GM21526 (cell line): ENCODE measurements at regions not wholly inside any gene's neighbourhood (a gene's known extent, or its start where the extent isn't known, plus 50 kb on each side); places are given as distances from the start of the nearest gene placed in this dataset.
"Not testable (repeated sequence)": the region's sequence is repeated elsewhere in the genome, so short reads cannot be mapped to it uniquely, and the experiment has no call there.

ENCODE experiments used
- ATAC-seq: cut with Tn5 transposase; IDR thresholded peaks from one replicate; pipeline ENCODE4 v1.9.1; 2021; ENCODE audit warnings: moderate library complexity; ENCODE audit not compliant: unreplicated experiment, low FRiP score

DNA sequence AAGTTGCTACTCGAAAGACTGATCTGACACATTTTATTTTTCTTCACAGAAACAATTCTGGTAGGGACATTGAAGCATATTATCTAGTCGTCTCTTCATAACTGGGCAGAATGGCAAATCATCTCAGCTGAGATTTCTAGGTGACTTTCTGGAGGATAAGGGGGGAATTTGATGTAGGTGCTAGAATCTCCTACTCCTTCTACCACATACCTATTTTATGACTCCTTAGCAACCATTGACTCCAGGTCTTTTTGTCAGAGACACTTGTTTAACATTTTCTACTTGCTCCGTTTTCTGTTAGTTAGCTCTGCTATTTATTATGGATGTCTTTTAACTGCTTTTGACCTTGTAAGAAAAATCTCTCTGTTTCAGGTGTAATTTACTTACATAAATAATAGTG is 380.9 kb upstream of the SEMA3C start:
- no peak for ATAC-seq

DNA sequence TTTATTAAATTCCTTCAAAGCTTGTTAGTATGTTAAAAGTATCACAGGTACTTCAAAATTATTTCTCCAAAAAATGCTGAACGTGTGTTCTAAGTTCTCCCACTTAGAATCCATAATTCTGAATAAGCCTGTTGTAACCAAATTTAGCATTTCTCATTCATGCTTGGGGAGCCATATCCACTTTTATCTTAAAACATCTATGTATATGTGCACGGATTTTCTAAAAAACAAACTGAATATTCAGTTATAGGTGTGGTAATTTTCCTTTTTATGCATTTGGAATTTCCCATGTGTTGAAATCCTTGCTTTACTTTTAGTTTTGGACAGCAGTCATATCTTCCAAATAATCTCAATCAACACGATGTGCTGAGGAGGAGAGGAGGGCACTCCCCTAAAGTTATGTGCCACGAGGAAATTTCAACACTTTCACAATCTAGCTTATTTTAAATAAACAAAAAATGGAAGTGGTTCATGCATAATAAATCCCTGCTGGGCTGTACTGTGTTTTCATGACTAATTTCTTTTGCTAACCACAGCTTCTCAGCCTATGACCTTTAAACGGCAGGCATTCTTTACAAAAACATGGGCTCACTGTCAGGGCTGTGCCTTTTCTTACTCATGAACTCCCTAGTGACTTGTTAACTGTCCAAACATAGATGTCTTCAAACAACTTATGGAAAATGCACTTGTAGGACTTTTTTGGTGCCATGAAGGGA is 380.3 kb upstream of the SEMA3C start:
- ATAC-seq = no peak

DNA sequence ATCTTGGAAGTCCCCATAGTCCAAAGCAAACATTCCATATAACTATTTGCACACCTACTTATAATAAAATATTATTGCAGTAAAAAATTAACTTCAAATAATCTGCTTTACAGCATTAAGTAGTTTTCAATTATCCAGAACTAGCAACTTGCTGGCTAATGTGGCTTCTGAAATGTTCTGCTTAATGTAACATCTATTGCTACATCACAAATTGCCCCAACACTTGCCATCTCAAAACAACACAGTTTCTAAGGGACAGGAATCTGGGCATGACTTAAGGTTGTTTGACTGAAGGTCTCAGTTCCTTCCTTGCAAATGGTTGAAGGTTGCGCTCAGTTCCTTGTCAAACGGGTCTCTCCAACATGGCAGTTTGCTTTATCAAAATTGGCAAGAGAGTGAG is 378.5 kb upstream of the SEMA3C start:
- ATAC-seq = no peak

DNA sequence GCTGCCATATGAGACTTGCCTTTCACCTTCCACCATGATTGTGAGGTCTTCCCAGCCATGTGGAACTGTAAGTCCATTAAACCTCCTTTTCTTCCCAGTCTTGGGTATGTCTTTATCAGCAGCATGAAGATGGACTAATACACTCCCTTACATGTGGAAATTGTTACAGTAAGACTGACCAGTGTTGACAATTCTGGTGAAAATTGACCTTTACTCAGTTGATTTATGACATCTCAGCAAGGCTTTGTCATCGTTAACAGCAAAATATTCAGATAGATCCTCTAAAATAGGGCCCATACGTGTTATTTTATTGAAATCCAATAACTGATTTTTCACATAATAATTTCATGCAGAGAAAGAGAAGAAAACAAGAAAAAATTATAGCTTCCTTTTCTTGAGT is 377.9 kb upstream of the SEMA3C start:
- ATAC-seq = no peak

DNA sequence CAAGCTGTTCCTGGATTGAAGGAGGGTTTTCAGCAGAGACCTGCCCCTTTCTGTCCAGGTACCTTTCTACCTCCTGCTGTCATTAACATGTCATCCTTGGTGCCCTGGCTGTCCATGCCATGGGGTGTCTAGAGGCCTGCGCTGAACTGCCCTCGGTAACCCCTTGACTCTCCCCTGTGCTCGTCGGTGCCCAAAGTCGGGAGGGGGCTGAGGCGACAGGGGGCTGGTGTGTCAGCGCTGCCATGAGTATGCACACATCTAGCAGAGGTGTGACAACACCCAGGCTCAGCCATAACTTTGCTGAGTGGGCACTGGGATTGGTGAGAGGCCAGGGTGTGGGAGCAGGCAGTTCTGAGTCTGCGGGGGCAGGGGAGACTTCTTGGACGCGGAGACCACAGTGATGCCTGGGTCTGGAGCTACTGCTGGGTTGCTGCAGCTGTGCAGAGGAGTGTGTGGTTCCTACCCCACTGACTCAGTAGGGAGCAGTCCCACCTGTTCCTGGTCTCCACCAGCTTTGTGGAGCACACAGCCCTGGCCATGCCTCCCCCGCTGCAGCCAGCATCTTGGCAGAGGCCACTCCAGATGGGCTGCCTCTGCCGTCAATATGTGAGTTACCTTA is 376.2 kb upstream of the SEMA3C start:
- no peak for ATAC-seq

DNA sequence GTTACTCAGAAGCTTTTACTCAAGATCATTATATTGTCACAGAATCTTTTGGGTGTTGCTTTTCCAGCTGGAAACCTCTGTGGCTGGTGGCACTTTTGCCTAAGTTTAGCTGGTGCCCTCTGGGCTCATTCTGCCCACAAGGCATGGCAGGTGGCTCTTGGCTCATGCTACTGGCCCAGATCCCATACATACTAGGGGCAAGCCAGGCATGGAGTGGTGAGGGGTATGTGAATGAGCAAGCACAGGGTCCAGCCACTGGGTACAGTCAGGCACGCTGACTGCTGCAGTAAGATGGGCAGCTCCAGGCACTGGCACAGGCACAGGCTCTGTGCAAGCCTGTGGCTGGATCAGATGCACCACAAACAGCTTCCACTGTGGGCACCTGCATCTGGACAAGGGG is 375.0 kb upstream of the SEMA3C start:
- ATAC-seq = no peak

DNA sequence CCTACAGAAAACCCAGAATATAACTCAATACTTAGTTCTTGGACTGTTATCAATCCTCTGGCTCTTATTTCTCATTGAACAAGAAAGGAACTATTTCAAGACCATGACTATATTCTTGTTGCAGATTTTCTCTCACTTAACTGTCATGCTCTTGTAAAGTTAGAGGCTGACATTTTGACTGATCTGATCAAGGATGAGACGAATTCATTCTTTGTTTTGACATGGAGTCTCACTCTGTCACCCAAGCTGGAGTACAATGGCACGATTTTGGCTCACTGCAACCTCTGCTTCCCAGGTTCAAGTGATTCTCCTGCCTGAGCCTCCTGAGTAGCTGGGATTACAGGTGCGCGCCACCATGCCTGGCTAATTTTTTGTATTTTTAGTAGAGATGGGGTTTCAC is 367.9 kb upstream of the SEMA3C start:
- not testable (repeated sequence) for ATAC-seq

DNA sequence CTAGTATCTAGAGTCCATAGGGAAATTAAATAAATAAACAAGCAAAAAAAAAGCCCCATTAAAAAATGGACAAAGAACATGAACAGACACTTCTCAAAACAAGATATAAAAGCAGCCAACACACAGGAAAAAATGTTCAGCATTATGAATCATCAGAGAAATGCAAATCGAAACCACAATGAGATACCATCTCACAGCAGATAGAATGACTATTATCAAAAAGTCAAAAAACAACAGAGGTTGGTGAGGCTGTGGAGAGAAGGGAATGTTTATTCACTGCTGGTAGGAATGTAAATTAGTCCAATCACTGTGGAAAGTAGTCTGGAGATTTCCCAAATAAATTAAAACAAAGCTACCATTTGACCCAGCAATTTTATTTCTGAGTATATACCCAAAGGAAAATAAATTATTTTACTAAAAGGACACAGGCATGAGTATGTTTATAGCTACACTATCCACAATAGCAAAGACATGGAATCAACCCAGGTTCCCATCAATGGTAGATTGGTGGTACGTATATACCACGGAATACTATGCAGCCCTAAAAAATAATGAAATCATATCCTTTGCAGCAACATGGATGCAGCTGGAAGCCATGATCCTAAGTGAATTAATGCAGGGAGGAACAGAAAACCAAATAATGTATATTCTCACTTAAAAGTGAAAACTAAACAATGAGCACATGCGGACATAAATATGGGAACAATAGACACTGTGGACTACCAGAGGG is 366.5 kb upstream of the SEMA3C start:
- ATAC-seq = no peak

DNA sequence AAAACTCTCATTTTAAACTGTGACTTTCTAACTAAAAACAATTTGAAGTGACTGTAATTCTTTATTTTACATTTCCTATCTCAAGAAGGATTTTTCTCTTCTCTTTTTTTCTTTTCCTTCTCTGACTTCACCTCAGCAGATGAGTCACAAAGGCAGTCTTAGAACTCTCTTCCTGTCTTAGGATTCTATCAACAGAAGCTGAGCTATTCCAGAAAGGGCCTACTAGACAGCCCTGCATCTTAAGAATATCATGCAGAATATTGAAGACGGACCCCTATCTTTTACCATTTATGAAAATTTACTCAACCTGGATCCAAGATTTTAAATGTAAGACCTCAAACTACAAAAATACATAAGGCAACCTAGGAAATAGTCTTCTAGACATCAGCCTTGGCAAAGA is 365.7 kb upstream of the SEMA3C start:
- no peak for ATAC-seq

DNA sequence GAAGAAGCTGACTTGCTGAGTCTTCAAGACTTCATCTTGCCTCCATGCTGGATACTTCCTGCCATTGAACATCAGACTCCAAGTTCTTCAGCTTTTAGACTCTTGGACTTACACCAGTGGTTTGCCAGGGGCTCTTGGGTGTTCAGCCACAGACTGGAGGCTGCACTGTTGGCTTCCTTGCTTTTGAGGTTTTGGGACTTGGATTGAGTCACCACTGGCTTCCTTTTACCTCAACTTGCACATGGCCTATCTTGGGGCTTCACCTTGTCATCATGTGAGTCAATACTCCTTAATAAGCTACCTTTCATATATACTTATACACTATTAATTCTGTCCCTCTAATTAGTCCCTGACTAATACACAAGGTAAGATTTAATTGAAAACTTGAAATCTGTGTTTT is 361.7 kb upstream of the SEMA3C start:
- ATAC-seq = no peak

DNA sequence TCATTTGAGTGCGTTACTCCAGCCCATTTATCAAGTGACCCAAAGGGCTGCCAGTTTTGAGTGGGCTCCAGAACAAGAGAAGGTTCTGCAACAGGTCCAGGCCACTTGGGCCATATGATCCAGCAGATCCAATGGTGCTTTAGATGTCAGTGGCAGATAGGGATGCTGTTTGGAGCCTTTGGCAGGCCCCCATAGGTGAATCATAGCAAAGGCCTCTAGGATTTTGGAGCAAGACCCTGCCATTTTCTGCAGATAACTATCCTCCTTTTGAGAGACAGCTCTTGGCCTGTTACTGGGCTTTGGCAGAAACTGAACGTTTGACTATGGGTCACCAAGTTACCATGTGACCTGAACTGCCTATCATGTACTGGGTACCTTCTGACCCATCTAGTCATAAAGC is 358.8 kb upstream of the SEMA3C start:
- ATAC-seq = no peak

DNA sequence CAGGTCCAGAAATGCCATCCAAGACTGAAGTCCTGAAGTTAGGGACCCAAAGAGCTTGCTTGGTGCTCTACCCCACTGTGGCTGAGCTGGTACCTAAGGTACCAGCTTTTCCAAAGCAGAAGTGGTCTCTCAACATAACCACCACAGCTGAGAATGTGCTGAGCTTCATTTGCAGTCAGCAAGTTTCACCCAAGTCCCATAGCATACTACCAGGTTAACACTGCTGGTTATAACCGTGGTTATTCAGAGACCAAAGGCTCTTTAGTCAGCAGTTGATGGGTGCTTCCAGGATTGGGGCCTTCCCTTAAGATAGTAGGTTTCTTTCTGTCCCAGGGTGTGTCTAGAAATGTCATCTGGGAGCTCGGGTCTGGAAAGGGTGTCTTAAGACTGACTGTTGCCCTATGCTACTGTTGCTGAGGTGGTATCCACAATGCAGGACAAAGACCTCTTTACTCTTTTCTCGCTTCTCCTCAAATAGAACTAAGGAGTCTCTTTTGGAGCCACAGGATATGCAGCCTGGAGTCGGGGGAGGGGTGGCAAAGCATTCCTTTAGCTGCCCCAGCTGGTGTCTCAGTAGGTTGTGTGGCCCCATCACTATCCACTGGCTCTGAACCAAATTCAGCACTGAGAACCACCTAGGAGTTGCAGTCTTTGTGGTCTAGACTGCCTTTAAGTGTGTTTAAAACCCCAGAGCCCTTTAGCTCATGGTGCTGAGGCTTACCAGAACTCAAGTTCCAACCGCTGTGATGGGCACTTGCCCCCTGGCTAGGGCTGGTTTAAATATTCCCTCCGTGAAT is 354.9 kb upstream of the SEMA3C start:
- ATAC-seq = no peak

DNA sequence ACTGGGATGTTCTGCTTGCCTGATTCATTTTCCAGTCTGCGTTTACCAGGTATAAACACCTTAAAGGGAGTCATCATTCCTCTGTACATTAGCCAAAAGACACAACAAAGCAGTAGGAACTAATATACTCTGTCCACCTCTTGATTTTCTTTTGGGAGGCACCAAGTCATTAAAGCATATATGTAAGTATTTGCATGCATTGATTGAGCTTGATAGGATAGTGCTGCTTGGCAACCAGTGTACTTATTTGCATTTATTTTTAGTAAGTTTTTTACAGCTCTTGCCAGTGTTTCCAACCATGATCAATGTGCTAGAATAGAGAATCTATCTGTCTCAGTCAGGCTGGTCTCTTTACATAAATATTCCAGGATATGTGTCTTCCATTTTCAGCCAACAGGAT is 353.3 kb upstream of the SEMA3C start:
- ATAC-seq = no peak

DNA sequence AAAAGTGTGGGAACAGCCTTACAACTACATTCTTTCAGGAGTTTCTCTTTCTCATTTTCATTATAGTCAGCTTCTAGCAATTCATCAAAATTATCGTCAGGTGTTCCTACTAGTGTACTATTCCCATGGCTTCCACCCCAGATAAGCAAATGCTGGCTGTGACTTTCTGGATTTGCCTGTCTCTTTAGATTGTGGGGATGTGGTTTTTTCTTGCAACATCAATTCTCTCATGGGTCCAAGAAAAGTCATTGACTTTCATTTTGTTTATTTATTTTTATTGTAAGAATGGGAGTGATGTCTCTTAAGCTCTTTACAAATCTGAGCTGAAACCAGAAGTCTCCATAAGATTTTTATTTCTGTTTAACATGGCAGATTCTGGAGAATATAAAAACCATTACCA is 349.7 kb upstream of the SEMA3C start:
- ATAC-seq = no peak

DNA sequence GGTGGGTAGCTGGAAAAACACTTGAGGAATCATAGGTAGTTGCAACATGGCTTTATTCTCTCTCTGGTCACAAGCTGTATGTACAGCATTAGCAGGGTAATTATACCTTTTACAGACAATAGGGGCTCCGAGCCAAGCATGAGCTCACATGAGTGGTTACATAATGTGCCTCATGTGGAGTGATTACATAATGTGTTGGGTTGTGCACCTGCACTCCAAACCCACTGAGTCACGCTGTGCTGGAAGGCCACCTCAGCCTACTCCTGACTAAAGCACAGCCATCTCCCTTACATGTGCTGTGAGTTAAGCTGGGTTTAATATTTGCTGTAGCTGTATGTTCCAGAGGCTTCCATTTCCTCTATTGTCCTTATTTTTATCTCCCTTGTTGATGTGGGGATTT is 348.7 kb upstream of the SEMA3C start:
- no peak for ATAC-seq

DNA sequence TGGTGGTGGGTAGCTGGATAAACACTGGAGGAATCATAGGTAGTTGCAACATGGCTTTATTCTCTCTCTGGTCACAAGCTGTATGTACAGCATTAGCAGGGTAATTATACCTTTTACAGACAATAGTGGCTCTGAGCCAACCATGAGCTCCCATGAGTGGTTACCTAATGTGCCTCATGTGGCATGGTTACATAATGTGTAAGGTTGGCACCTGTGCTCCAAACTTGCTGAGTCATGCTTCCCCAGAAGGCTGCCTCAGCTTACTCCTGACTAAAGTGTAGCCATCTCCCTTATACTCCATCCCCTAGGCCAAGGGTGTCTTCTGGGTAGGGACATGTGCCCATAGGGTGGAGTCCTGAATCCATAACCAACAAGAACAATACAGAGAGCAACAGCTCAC is 345.3 kb upstream of the SEMA3C start:
- ATAC-seq = no peak

DNA sequence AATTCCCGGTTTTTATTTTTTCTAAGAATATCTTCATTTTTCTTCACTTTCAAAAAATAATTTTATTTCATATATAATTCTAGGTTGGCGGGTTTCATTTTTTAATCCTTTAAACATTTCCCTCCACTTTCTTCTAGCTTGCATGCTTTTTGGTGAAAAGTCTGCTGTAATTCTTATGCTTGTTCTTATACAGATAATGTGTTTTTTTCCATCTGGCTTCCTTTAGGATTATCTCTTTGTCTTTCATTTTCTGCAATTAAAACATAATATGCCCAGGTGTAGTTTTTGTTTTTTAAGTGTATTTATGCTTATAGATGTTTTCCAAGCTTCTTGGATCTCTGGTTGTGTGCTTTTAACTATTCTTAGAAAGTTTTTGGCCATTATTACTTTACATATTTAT is 341.3 kb upstream of the SEMA3C start:
- ATAC-seq = no peak

DNA sequence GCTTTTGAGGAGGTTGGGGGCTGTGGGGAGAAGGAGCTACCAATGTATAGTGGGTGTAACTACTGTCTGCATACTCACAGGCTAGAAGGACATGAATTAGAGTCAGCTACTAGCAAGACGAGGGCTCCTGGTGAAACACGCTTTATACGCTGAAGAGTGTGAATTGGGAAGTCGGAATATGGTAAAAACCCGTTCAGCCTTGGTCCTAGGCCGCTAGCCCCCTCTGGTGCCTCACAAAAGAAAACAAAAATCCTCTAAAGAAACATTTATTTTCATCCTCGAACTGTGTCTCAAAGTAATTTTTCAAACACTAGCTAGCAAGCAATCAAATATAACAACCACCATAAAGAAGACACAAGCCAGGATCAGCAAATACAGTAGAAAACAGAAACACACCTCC is 338.1 kb upstream of the SEMA3C start:
- ATAC-seq = no peak

DNA sequence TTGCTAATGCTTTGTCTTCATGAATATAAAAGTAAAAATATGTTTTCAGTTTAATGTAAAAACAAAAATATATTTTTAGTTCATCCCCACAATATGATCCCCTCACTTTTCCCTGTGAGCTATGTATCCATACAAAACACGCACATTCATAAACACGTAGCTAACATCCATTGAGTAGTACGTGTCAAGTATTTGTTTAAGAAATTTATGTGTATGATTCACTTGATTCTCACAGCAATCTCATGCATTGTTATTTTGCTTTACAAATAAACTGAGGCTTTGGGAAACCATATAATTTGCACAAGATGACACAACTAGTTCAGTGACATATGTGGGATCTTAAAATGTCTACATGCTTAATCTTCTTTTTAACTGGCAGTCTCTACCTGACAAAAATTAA is 329.6 kb upstream of the SEMA3C start:
- ATAC-seq = no peak

DNA sequence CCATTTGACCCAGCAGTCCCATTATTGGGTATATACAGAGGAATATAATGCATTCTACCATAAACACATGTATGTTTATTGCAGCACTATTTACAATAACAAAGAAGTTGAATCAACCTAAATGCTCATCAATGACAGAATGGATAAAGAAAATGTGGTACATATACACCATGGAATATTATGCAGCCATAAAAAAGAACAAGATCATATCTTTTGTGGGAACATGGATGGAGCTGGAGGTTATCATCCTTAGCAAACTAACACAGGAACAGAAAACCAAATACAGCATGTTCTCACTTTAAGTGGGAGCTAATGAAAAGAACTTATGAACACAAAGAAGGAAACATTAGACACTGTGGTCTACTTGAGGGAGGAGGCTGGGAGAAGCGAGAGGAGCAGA is 328.5 kb upstream of the SEMA3C start:
- not testable (repeated sequence) for ATAC-seq

DNA sequence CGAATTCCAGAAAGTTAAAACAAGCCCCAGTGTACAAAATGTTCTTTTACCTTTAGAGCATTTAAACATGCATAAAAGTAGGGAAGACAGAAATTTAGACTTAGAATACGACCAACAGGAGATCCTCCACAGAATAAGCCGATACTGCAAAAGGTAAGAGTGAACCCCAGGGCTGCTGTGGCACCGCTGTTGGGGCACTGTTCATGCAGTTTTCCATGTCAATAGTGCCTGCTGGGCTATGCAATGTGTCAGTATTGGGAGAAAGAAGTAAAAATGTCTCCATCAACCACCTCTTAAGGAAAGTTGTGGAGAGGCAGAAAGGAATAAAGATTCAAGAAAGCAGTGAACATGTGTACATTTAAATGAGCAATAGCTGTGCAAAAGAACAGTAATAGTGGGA is 326.5 kb upstream of the SEMA3C start:
- no peak for ATAC-seq
